ENCODE measurements at regions not wholly inside any gene's neighbourhood (a gene's known extent, or its start where the extent isn't known, plus 50 kb on each side); places are given as distances from the start of the nearest gene placed in this dataset.

GRCh38 chr22:47933226-47933625, 1170.8 kb downstream of the TBC1D22A start:
- no peak for TF ChIP-seq CTCF (IDR thresholded peaks at IDR 0.05; ENCODE audit: low read depth, low read length, missing control alignments)
- no peak for DNase-seq (ENCODE audit: low read depth)
- no peak overlapping the region for H3K4me3 ChIP-seq (ENCODE audit: low read depth, low read length)

GRCh38 chr22:47929646-47930185, 1167.3 kb downstream of the TBC1D22A start:
- H3K4me3 ChIP-seq (ENCODE audit: low read depth, low read length) = no peak overlapping the region
- no peak for DNase-seq (ENCODE audit: low read depth)

GRCh38 chr22:47929073-47929472, 1166.6 kb downstream of the TBC1D22A start:
- no peak for TF ChIP-seq CTCF (IDR thresholded peaks at IDR 0.05; ENCODE audit: low read depth, low read length, missing control alignments)
- no peak overlapping the region for H3K4me3 ChIP-seq (ENCODE audit: low read depth, low read length)
- no peak for DNase-seq (ENCODE audit: low read depth)

More at GRCh38 chr22:47929646-47930185, 1167.3 kb downstream of the TBC1D22A start:
- no peak for TF ChIP-seq CTCF (IDR thresholded peaks at IDR 0.05; ENCODE audit: low read depth, low read length, missing control alignments)

- no peak for TF ChIP-seq CTCF (IDR thresholded peaks at IDR 0.05; ENCODE audit: low read depth, low read length, missing control alignments)
- no peak overlapping the region for H3K4me3 ChIP-seq (ENCODE audit: low read depth, low read length)
- no peak for DNase-seq (ENCODE audit: low read depth)
Observed at GRCh38 chr22:47928631-47929030, 1166.2 kb downstream of the TBC1D22A start.

- no peak for TF ChIP-seq CTCF (IDR thresholded peaks at IDR 0.05; ENCODE audit: low read depth, low read length, missing control alignments)
- no peak overlapping the region for H3K4me3 ChIP-seq (ENCODE audit: low read depth, low read length)
- DNase-seq (ENCODE audit: low read depth) = no peak
Observed at GRCh38 chr22:47927648-47928210, 1165.3 kb downstream of the TBC1D22A start.

- DNase-seq (ENCODE audit: low read depth) = no peak
- H3K4me3 ChIP-seq (ENCODE audit: low read depth, low read length) = no peak overlapping the region
- TF ChIP-seq CTCF (IDR thresholded peaks at IDR 0.05; ENCODE audit: low read depth, low read length, missing control alignments) = no peak
Observed at GRCh38 chr22:47923011-47923427, 1160.6 kb downstream of the TBC1D22A start.

GRCh38 chr22:47921906-47922305, 1159.5 kb downstream of the TBC1D22A start:
- no peak overlapping the region for H3K4me3 ChIP-seq (ENCODE audit: low read depth, low read length)
- DNase-seq (ENCODE audit: low read depth) = no peak
- no peak for TF ChIP-seq CTCF (IDR thresholded peaks at IDR 0.05; ENCODE audit: low read depth, low read length, missing control alignments)
